A549 (cell line): ENCODE measurements at regions not wholly inside any gene's neighbourhood (a gene's known extent, or its start where the extent isn't known, plus 50 kb on each side); places are given as distances from the start of the nearest gene placed in this dataset.

Experiments
- ATAC-seq, 2 experiments: fragments of 200-7000 bp in 1 of 2; fragments of >200 bp in 1 of 2; cut with Nextera tagmentation in 1 of 2; cut with Tn5 transposase in 1 of 2; 3 replicates each; pipeline versions ENCODE4 v1.8.0 to v1.9.1; 2018 to 2020; ENCODE audit warnings: mild to moderate bottlenecking in 1 of 2, moderate library complexity in 1 of 2
- CTCF ChIA-PET: fragments of 300-600 bp; sonication (Branson Sonifier 250); formaldehyde crosslinking; extraction: SDS; loops from one replicate; lab custom pipeline; 2021; ENCODE audit warnings: antibody characterized with exemption, inconsistent platforms; lab: Yijun Ruan, JAX
- POLR2A ChIA-PET: fragments of 350-600 bp; formaldehyde crosslinking; extraction: SDS; loops from one replicate; lab custom pipeline; 2021; ENCODE audit warnings: antibody characterized with exemption, inconsistent platforms; lab: Yijun Ruan, JAX
- DNase-seq, 2 experiments: peaks; one replicate each; pipeline versions ENCODE4 v3.0.0 to v3.0.0-alpha.2; 2011 to 2016; ENCODE audit warnings: low read depth in 1 of 2, low spot score in 1 of 2
- FAIRE-seq: peaks from 2 replicates; lab custom pipeline; 2011; peaks lifted over from hg19 to GRCh38; lab: Jason Lieb, UNC
- H3K27ac ChIP-seq, 2 experiments: fragments of >200 bp; sonication (Bioruptor Twin); formaldehyde crosslinking; 3 replicates each; pipeline ENCODE4 v1.5.1; 2016 to 2017
- H3K4me1 ChIP-seq: fragments of >200 bp; sonication (Bioruptor Twin); formaldehyde crosslinking; 3 replicates; pipeline ENCODE4 v1.6.1; 2016
- H3K4me2 ChIP-seq: fragments of >200 bp; sonication (Bioruptor Twin); formaldehyde crosslinking; 3 replicates; pipeline ENCODE4 v1.6.1; 2016
- H3K4me3 ChIP-seq: fragments of >200 bp; sonication (Bioruptor Twin); formaldehyde crosslinking; 3 replicates; pipeline ENCODE4 v1.5.1; 2016
- H3K9me3 ChIP-seq: fragments of >200 bp; sonication (Bioruptor Twin); formaldehyde crosslinking; 3 replicates; pipeline ENCODE4 v1.6.1; 2016
- CBX8 ChIP-seq: fragments of 200-600 bp; sonication (generic); IDR thresholded peaks from 2 replicates; pipeline ENCODE4 v1.6.1; 2016
- CEBPB ChIP-seq, 2 experiments: fragments of >200 bp in 1 of 2; sonication (Bioruptor Twin) in 1 of 2; formaldehyde crosslinking in 1 of 2; IDR thresholded peaks; 2 replicates each; pipeline ENCODE4 v1.6.1; 2012 to 2016
- EP300 ChIP-seq, 2 experiments: fragments of >200 bp; sonication (Bioruptor Twin); formaldehyde crosslinking; IDR thresholded peaks; 2 replicates in 1 of 2; 3 replicates in 1 of 2; pipeline ENCODE4 v1.6.1; 2016 to 2017
- FOXS1 ChIP-seq: fragments of 250-450 bp; sonication (Bioruptor Pico); IDR thresholded peaks from 2 replicates; pipeline ENCODE4 v1.5.0; 2020; ENCODE audit warnings: mild to moderate bottlenecking, moderate library complexity
- HDAC2 ChIP-seq: fragments of 200-600 bp; sonication (generic); IDR thresholded peaks from 2 replicates; pipeline ENCODE4 v1.6.1; 2016
- HOXB13 ChIP-seq: fragments of 250-450 bp; sonication (Bioruptor Pico); IDR thresholded peaks from 2 replicates; pipeline ENCODE4 v1.5.0; 2020; ENCODE audit warnings: low read depth, mild to moderate bottlenecking, moderate library complexity
- JUNB ChIP-seq: fragments of >200 bp; sonication (Bioruptor Twin); formaldehyde crosslinking; IDR thresholded peaks from 2 replicates; pipeline ENCODE4 v1.6.1; 2016
- KDM5A ChIP-seq: fragments of 200-600 bp; sonication (generic); IDR thresholded peaks from 2 replicates; pipeline ENCODE4 v1.6.1; 2016; ENCODE audit warnings: antibody characterized with exemption, mild to moderate bottlenecking
- MAFK ChIP-seq: fragments of 450-650 bp; IDR thresholded peaks from 2 replicates; pipeline ENCODE4 v1.6.1; 2014; ENCODE audit not compliant: partially characterized antibody
- NFE2L2 ChIP-seq: fragments of 150-350 bp; conservative IDR thresholded peaks from 2 replicates; pipeline ENCODE4 v1.6.1; 2014; ENCODE audit warnings: low read length
- NR3C1 ChIP-seq: fragments of >200 bp; sonication (Bioruptor Twin); formaldehyde crosslinking; IDR thresholded peaks from 3 replicates; pipeline ENCODE4 v1.6.1; 2017
- RARB ChIP-seq: fragments of 250-450 bp; sonication (Bioruptor Pico); IDR thresholded peaks from 2 replicates; pipeline ENCODE4 v1.8.0; 2021; ENCODE audit warnings: mild to moderate bottlenecking, moderate library complexity
- RCOR1 ChIP-seq: fragments of 150-350 bp; IDR thresholded peaks from 2 replicates; pipeline ENCODE4 v1.6.1; 2014; ENCODE audit warnings: antibody characterized with exemption, low read length, low read depth
- SMC3 ChIP-seq: fragments of >200 bp; sonication (Bioruptor Twin); formaldehyde crosslinking; IDR thresholded peaks from 3 replicates; pipeline ENCODE4 v1.6.1; 2018; ENCODE audit warnings: inconsistent platforms
- SREBF2 ChIP-seq: fragments of 450-650 bp; IDR thresholded peaks from 2 replicates; pipeline ENCODE4 v1.6.1; 2014; ENCODE audit warnings: mild to moderate bottlenecking, moderate library complexity
- TFCP2L1 ChIP-seq: fragments of 250-450 bp; sonication (Bioruptor Pico); IDR thresholded peaks from 2 replicates; pipeline ENCODE4 v1.5.0; 2021; ENCODE audit warnings: mild to moderate bottlenecking
- ZFP36 ChIP-seq: fragments of 450-650 bp; IDR thresholded peaks from 2 replicates; pipeline ENCODE4 v1.6.1; 2014; ENCODE audit warnings: borderline replicate concordance; ENCODE audit not compliant: partially characterized antibody
- WGBS: methylation state at CpG from one replicate; pipeline ENCODE4 v1.1.6; 2017; ENCODE audit errors: missing lambda C conversion rate; 5-methylcytosine and 5-hydroxymethylcytosine counted together
- TF ChIP-seq, protein P1 (sequence below): fragments of >200 bp; sonication (Bioruptor Twin); formaldehyde crosslinking; IDR thresholded peaks from 3 replicates; pipeline ENCODE4 v1.6.1; 2016
- TF ChIP-seq, protein P2 (sequence below): fragments of 200-600 bp; sonication (generic); IDR thresholded peaks from 2 replicates; pipeline ENCODE4 v1.6.1; 2016; ENCODE audit warnings: antibody characterized with exemption, mild to moderate bottlenecking, moderate library complexity
- TF ChIP-seq, protein P3 (sequence below): IDR thresholded peaks from 2 replicates; pipeline ENCODE4 v1.6.1; 2012
- TF ChIP-seq, protein P4 (sequence below): fragments of 250-450 bp; sonication (Bioruptor Pico); IDR thresholded peaks from 2 replicates; pipeline ENCODE4 v1.5.0; 2020; ENCODE audit warnings: low read depth, mild to moderate bottlenecking, moderate library complexity
- TF ChIP-seq, protein P5 (sequence below): fragments of 250-450 bp; sonication (Bioruptor Pico); IDR thresholded peaks from 2 replicates; pipeline ENCODE4 v1.5.0; 2021; ENCODE audit warnings: mild to moderate bottlenecking, moderate library complexity, borderline replicate concordance

DNA sequence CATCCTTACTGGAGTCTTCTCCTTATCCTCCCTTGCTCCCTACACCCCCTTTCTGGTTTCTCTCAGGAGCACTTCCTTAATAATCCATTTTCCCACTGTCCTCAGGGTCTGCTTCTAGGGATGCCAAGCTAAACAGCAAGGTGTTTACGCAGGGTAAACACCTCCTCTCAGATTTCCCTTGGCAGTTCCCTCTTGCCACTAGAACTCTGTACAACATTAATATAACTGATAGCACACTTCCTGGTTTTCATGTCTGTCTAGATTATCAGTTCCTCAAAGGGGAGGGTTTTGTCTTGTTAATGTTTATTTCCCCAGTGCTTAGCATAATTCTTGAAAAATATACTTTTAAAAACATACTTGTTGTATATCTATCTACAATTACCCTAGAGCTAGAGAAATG, 118.0 kb upstream of the SLC24A5 start:
- WGBS, result 67% methylated on average over 1 of the region's 1 CpG
- no peak for FAIRE-seq

DNA sequence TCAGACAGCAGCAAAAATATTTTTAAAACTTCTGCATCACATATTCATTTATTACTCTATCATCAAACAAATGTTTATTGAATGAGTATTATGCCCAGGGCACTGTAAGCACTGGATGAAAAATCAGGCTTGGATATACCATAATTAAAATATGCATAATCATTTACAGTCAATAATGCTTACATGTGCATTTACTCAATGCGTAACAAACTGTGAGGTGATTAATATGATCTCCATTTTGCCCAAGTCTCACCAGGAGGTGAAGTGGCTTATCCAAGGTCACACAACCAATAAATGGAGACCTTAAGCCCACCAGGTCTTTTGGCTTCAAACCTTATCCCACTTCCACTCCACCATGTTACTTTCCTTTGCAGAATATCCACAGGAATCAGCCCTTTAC, 117.3 kb upstream of the SLC24A5 start:
- ATAC-seq, result no peak
- WGBS, result 88% methylated on average over 1 of the region's 1 CpG
- TF ChIP-seq SREBF2 (no peak), RARB (CRISPR knock-in tag) (no peak), MAFK (peak; percentile 57), SMC3 (no peak)
- TF ChIP-seq, protein P1, sequence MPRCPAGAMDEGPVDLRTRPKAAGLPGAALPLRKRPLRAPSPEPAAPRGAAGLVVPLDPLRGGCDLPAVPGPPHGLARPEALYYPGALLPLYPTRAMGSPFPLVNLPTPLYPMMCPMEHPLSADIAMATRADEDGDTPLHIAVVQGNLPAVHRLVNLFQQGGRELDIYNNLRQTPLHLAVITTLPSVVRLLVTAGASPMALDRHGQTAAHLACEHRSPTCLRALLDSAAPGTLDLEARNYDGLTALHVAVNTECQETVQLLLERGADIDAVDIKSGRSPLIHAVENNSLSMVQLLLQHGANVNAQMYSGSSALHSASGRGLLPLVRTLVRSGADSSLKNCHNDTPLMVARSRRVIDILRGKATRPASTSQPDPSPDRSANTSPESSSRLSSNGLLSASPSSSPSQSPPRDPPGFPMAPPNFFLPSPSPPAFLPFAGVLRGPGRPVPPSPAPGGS, result no peak
- TF ChIP-seq, protein P2, sequence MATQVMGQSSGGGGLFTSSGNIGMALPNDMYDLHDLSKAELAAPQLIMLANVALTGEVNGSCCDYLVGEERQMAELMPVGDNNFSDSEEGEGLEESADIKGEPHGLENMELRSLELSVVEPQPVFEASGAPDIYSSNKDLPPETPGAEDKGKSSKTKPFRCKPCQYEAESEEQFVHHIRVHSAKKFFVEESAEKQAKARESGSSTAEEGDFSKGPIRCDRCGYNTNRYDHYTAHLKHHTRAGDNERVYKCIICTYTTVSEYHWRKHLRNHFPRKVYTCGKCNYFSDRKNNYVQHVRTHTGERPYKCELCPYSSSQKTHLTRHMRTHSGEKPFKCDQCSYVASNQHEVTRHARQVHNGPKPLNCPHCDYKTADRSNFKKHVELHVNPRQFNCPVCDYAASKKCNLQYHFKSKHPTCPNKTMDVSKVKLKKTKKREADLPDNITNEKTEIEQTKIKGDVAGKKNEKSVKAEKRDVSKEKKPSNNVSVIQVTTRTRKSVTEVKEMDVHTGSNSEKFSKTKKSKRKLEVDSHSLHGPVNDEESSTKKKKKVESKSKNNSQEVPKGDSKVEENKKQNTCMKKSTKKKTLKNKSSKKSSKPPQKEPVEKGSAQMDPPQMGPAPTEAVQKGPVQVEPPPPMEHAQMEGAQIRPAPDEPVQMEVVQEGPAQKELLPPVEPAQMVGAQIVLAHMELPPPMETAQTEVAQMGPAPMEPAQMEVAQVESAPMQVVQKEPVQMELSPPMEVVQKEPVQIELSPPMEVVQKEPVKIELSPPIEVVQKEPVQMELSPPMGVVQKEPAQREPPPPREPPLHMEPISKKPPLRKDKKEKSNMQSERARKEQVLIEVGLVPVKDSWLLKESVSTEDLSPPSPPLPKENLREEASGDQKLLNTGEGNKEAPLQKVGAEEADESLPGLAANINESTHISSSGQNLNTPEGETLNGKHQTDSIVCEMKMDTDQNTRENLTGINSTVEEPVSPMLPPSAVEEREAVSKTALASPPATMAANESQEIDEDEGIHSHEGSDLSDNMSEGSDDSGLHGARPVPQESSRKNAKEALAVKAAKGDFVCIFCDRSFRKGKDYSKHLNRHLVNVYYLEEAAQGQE, result no peak
- Histone ChIP-seq H3K4me3 (no peak overlapping the region), H3K27ac (no peak overlapping the region), H3K9me3 (no peaks in the 10 kb centered on the region), H3K4me1 (no peaks in the 10 kb centered on the region), H3K4me2 (no peak overlapping the region)
- no peak for DNase-seq
- POLR2A ChIA-PET, result no interaction called here
- CTCF ChIA-PET, result no interaction called here
- FAIRE-seq, result no peak

More for the DNA sequence above, 118.0 kb upstream of the SLC24A5 start:
- CTCF ChIA-PET, result no interaction called here
- H3K4me1 ChIP-seq, result no peaks in the 10 kb centered on the region
- no peak for TF ChIP-seq ZFP36
- TF ChIP-seq CBX8, result no peak
- no peak for TF ChIP-seq EP300 (IDR thresholded peaks at IDR 0.05)
- TF ChIP-seq, protein P3, sequence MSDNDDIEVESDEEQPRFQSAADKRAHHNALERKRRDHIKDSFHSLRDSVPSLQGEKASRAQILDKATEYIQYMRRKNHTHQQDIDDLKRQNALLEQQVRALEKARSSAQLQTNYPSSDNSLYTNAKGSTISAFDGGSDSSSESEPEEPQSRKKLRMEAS, result no peak
- TF ChIP-seq, protein P4, sequence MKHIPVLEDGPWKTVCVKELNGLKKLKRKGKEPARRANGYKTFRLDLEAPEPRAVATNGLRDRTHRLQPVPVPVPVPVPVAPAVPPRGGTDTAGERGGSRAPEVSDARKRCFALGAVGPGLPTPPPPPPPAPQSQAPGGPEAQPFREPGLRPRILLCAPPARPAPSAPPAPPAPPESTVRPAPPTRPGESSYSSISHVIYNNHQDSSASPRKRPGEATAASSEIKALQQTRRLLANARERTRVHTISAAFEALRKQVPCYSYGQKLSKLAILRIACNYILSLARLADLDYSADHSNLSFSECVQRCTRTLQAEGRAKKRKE (CRISPR knock-in tag), result no peak
- TF ChIP-seq SMC3, result no peak
- TF ChIP-seq RCOR1, result no peak
- TF ChIP-seq, protein P5, sequence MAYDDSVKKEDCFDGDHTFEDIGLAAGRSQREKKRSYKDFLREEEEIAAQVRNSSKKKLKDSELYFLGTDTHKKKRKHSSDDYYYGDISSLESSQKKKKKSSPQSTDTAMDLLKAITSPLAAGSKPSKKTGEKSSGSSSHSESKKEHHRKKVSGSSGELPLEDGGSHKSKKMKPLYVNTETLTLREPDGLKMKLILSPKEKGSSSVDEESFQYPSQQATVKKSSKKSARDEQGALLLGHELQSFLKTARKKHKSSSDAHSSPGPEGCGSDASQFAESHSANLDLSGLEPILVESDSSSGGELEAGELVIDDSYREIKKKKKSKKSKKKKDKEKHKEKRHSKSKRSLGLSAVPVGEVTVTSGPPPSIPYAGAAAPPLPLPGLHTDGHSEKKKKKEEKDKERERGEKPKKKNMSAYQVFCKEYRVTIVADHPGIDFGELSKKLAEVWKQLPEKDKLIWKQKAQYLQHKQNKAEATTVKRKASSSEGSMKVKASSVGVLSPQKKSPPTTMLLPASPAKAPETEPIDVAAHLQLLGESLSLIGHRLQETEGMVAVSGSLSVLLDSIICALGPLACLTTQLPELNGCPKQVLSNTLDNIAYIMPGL (CRISPR knock-in tag), result no peak
- TF ChIP-seq FOXS1 (CRISPR knock-in tag), result no peak
- no peak for TF ChIP-seq TFCP2L1
- TF ChIP-seq KDM5A, result no peak
- TF ChIP-seq NR3C1, result no peak
- TF ChIP-seq CEBPB (IDR thresholded peaks at IDR 0.05), result no peak
- no peak for TF ChIP-seq NFE2L2
- no peak for TF ChIP-seq HOXB13 (CRISPR knock-in tag)
- TF ChIP-seq JUNB, result no peak
- no peak for TF ChIP-seq HDAC2
- TF ChIP-seq, all 56 proteins: peak for 0
- Histone ChIP-seq H3K4me2 (no peak overlapping the region), H3K9me3 (no peaks in the 10 kb centered on the region), H3K27ac (no peak overlapping the region), H3K4me3 (no peak overlapping the region)
- POLR2A ChIA-PET, result no interaction called here
- ATAC-seq, result no peak
- DNase-seq, result no peak
